ENCODE measurements at regions not wholly inside any gene's neighbourhood (a gene's known extent, or its start where the extent isn't known, plus 50 kb on each side); places are given as distances from the start of the nearest gene placed in this dataset.
A peak's percentile ranks its signal among the peaks of the same experiment; 100 is the strongest.
"Not testable (repeated sequence)": the region's sequence is repeated elsewhere in the genome, so short reads cannot be mapped to it uniquely, and the experiment has no call there.

DNA sequence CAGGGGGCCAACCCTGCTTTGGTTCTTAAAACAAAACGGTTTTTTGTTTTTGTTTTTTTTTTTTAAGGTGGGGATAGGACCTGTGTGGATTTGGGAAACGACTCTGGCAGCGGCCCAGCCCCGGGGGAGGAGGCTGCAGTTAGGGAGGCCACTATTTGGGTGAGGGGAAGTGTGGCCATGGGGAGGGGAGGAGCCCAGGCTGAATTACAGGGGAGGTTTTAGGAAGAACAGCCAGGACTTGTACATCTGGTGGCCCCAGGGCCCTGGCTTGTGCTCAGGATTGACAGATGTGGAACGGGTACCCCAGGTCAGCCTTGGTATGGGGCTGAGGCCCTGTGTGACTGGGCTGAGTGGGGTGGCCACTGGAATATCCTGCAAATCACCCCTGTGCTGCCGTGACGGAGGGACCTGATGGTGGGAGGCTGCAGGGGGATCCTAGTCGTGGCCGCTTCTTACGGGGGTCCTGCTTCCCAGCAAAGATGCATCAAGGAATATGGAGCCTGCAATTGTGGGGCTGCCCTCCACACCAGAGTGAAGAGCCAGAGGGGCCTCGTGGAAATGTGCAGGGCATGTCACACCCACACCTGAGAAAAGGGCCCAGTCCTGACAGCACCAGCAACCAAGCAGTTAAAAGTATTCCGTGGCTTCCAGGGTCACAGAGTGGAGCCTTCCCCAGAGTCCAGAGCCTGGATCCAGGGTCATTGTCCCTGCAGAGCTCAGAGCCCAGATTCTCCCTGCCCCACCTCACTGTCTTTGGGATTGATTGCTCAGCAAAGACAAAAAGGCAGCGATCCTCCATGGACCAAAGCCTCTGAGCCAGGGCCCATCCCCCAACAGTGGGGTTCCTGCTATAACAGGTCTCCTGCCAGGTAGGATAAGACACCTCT, 55.2 kb upstream of the WNT7B start:
- H3K36me3 ChIP-seq (ENCODE audit: control insufficient read depth in 2 of 2, insufficient read depth in 2 of 2, low read length in 1 of 2), result no peaks in the 10 kb centered on the region
- H3K27me3 ChIP-seq (ENCODE audit: control insufficient read depth in 2 of 2, insufficient read depth in 1 of 2, low read length in 1 of 2), result peaks cover 14 to 18% of the 10 kb centered on the region in 2 donors
- peaks cover 7 to 17% of the 10 kb centered on the region in 2 donors for H3K4me1 ChIP-seq (ENCODE audit: control insufficient read depth in 2 of 2, insufficient read depth in 2 of 2, low read length in 2 of 2)
- H3K9me3 ChIP-seq (ENCODE audit: control insufficient read depth in 2 of 2, insufficient read depth in 1 of 2, low read length in 1 of 2), result no peaks in the 10 kb centered on the region
- H3K4me3 ChIP-seq (ENCODE audit: low read length in 2 of 2), result no peak overlapping the region
- WGBS, result 84% methylated on average over 13 of the region's 13 CpGs
- H3K27ac ChIP-seq (ENCODE audit: low read depth in 1 of 2, low read length in 1 of 2), result no peak overlapping the region
- no peak for DNase-seq (ENCODE audit: low read depth in 6 of 9, low spot score in 9 of 9)

- Histone ChIP-seq H3K27me3 (ENCODE audit: control insufficient read depth in 2 of 2, insufficient read depth in 1 of 2, low read length in 1 of 2) (peaks cover under 1 to 5% of the 10 kb centered on the region in 2 donors), H3K4me3 (ENCODE audit: low read length in 2 of 2) (no peak overlapping the region), H3K4me1 (ENCODE audit: control insufficient read depth in 2 of 2, insufficient read depth in 2 of 2, low read length in 2 of 2) (peaks cover 7 to 14% of the 10 kb centered on the region in 2 donors), H3K9me3 (ENCODE audit: control insufficient read depth in 2 of 2, insufficient read depth in 1 of 2, low read length in 1 of 2) (no peaks in the 10 kb centered on the region), H3K36me3 (ENCODE audit: control insufficient read depth in 2 of 2, insufficient read depth in 2 of 2, low read length in 1 of 2) (no peaks in the 10 kb centered on the region), H3K27ac (ENCODE audit: low read depth in 1 of 2, low read length in 1 of 2) (no peak overlapping the region)
- DNase-seq (ENCODE audit: low read depth in 6 of 9, low spot score in 9 of 9), result no peak
- WGBS, result 96% methylated on average over 11 of the region's 11 CpGs
Measured at GRCh38 chr22:46033256-46034200, 56.6 kb upstream of the WNT7B start.

GRCh38 chr22:46034480-46034879, 57.5 kb upstream of the WNT7B start:
- not testable (repeated sequence) for H3K27ac ChIP-seq (ENCODE audit: low read depth in 1 of 2, low read length in 1 of 2); H3K9me3 ChIP-seq (ENCODE audit: control insufficient read depth in 2 of 2, insufficient read depth in 1 of 2, low read length in 1 of 2); H3K36me3 ChIP-seq (ENCODE audit: control insufficient read depth in 2 of 2, insufficient read depth in 2 of 2, low read length in 1 of 2); DNase-seq (ENCODE audit: low read depth in 6 of 9, low spot score in 9 of 9); H3K27me3 ChIP-seq (ENCODE audit: control insufficient read depth in 2 of 2, insufficient read depth in 1 of 2, low read length in 1 of 2); H3K4me3 ChIP-seq (ENCODE audit: low read length in 2 of 2)
- H3K4me1 ChIP-seq (ENCODE audit: control insufficient read depth in 2 of 2, insufficient read depth in 2 of 2, low read length in 2 of 2), result peaks cover 7 to 11% of the 10 kb centered on the region in 2 donors
- 98% methylated on average over 5 of the region's 5 CpGs for WGBS

- Histone ChIP-seq H3K27me3 (ENCODE audit: control insufficient read depth in 2 of 2, insufficient read depth in 1 of 2, low read length in 1 of 2) (peaks cover 0 to 1% of the 10 kb centered on the region in 2 donors), H3K27ac (ENCODE audit: low read depth in 1 of 2, low read length in 1 of 2) (peak overlapping the region; percentile 55 to 75), H3K36me3 (ENCODE audit: control insufficient read depth in 2 of 2, insufficient read depth in 2 of 2, low read length in 1 of 2) (no peaks in the 10 kb centered on the region), H3K4me3 (ENCODE audit: low read length in 2 of 2) (peak overlapping the region; percentile 49 to 52), H3K9me3 (ENCODE audit: control insufficient read depth in 2 of 2, insufficient read depth in 1 of 2, low read length in 1 of 2) (no peaks in the 10 kb centered on the region), H3K4me1 (ENCODE audit: control insufficient read depth in 2 of 2, insufficient read depth in 2 of 2, low read length in 2 of 2) (peaks cover 7 to 11% of the 10 kb centered on the region in 2 donors)
- 3% methylated on average over 16 of the region's 16 CpGs for WGBS
- DNase-seq (ENCODE audit: low read depth in 6 of 9, low spot score in 9 of 9), result no peak
Measured at GRCh38 chr22:46035380-46035741, 58.4 kb upstream of the WNT7B start.

- peaks cover 7 to 11% of the 10 kb centered on the region in 2 donors for H3K4me1 ChIP-seq (ENCODE audit: control insufficient read depth in 2 of 2, insufficient read depth in 2 of 2, low read length in 2 of 2)
- peak overlapping the region; percentile 71 to 74 for H3K4me3 ChIP-seq (ENCODE audit: low read length in 2 of 2)
- peak; percentile 91 to 99 (median 99) for DNase-seq (ENCODE audit: low read depth in 6 of 9, low spot score in 9 of 9)
Measured at GRCh38 chr22:46035742-46036557, 59.0 kb upstream of the WNT7B start.

GRCh38 chr22:46036558-46037408, 59.8 kb upstream of the WNT7B start:
- Histone ChIP-seq H3K4me1 (ENCODE audit: control insufficient read depth in 2 of 2, insufficient read depth in 2 of 2, low read length in 2 of 2) (peaks cover 7 to 11% of the 10 kb centered on the region in 2 donors), H3K27me3 (ENCODE audit: control insufficient read depth in 2 of 2, insufficient read depth in 1 of 2, low read length in 1 of 2) (peaks cover 0 to 12% of the 10 kb centered on the region in 2 donors), H3K27ac (ENCODE audit: low read depth in 1 of 2, low read length in 1 of 2) (peak overlapping the region; percentile 81 to 86), H3K36me3 (ENCODE audit: control insufficient read depth in 2 of 2, insufficient read depth in 2 of 2, low read length in 1 of 2) (no peaks in the 10 kb centered on the region), H3K4me3 (ENCODE audit: low read length in 2 of 2) (peak overlapping the region; percentile 71 to 74), H3K9me3 (ENCODE audit: control insufficient read depth in 2 of 2, insufficient read depth in 1 of 2, low read length in 1 of 2) (no peaks in the 10 kb centered on the region)
- DNase-seq (ENCODE audit: low read depth in 6 of 9, low spot score in 9 of 9), result peak in 8 of 9 donors; percentile 6 to 62 (median 18)
- 45% methylated on average over 18 of the region's 18 CpGs for WGBS

More at GRCh38 chr22:46035742-46036557, 59.0 kb upstream of the WNT7B start:
- H3K27ac ChIP-seq (ENCODE audit: low read depth in 1 of 2, low read length in 1 of 2), result peak overlapping the region; percentile 81 to 86
- H3K9me3 ChIP-seq (ENCODE audit: control insufficient read depth in 2 of 2, insufficient read depth in 1 of 2, low read length in 1 of 2), result no peaks in the 10 kb centered on the region
- under 1% methylated on average over 84 of the region's 84 CpGs for WGBS
- peaks cover 0 to 7% of the 10 kb centered on the region in 2 donors for H3K27me3 ChIP-seq (ENCODE audit: control insufficient read depth in 2 of 2, insufficient read depth in 1 of 2, low read length in 1 of 2)
- no peaks in the 10 kb centered on the region for H3K36me3 ChIP-seq (ENCODE audit: control insufficient read depth in 2 of 2, insufficient read depth in 2 of 2, low read length in 1 of 2)

- Histone ChIP-seq H3K36me3 (ENCODE audit: control insufficient read depth in 2 of 2, insufficient read depth in 2 of 2, low read length in 1 of 2) (no peaks in the 10 kb centered on the region), H3K4me3 (ENCODE audit: low read length in 2 of 2) (no peak overlapping the region), H3K4me1 (ENCODE audit: control insufficient read depth in 2 of 2, insufficient read depth in 2 of 2, low read length in 2 of 2) (peaks cover 7 to 11% of the 10 kb centered on the region in 2 donors), H3K27ac (ENCODE audit: low read depth in 1 of 2, low read length in 1 of 2) (no peak overlapping the region), H3K9me3 (ENCODE audit: control insufficient read depth in 2 of 2, insufficient read depth in 1 of 2, low read length in 1 of 2) (no peaks in the 10 kb centered on the region), H3K27me3 (ENCODE audit: control insufficient read depth in 2 of 2, insufficient read depth in 1 of 2, low read length in 1 of 2) (peaks cover 0 to 20% of the 10 kb centered on the region in 2 donors)
- DNase-seq (ENCODE audit: low read depth in 6 of 9, low spot score in 9 of 9), result no peak
- 94% methylated on average over 2 of the region's 2 CpGs for WGBS
Measured at GRCh38 chr22:46038174-46038487, 61.2 kb upstream of the WNT7B start.

All from thymus (tissue), 11 donors.